ENCODE measurements at regions not wholly inside any gene's neighbourhood (a gene's known extent, or its start where the extent isn't known, plus 50 kb on each side); places are given as distances from the start of the nearest gene placed in this dataset.

DNA sequence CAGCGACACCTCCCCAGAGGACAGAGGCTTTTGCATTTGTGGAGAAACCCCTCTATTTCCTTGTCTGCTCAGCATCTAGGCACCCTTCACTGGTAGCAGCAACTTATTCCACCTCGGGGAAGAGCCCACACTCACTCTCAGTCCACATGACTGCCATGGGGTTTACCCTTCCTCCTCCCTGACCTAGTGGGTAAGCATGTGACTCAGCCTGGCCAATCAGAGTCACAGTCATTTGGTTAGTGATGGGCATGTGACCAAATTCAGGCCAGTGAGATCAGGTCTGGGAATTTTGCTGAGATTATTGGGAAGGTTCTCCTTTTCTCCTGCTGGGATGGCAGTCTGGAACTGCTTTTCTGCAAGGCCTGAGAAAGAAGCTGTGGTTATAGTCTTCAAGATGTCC is 145.7 kb upstream of the PHACTR3 start:
- TF ChIP-seq POLR2A (IDR thresholded peaks at IDR 0.05) (no peak), CTCF (IDR thresholded peaks at IDR 0.05) (no peak)

All from Peyer's patch (tissue), 4 donors.